Lower leg skin (tissue), 3 donors: ENCODE measurements at regions not wholly inside any gene's neighbourhood (a gene's known extent, or its start where the extent isn't known, plus 50 kb on each side); places are given as distances from the start of the nearest gene placed in this dataset.

Experiments
- POLR2A ChIP-seq, 2 donors: fragments of 450-650 bp; IDR thresholded peaks; one replicate each; pipeline ENCODE4 v1.6.1; 2016 to 2017; ENCODE audit warnings: antibody characterized with exemption in 2 of 2, mild to moderate bottlenecking in 1 of 2, moderate library complexity in 1 of 2
- TF ChIP-seq, protein P1 (sequence below), 3 donors: fragments of 450-650 bp; IDR thresholded peaks; one replicate each; pipeline ENCODE4 v1.5.1; 2016; ENCODE audit warnings: antibody characterized with exemption in 3 of 3, mild to moderate bottlenecking in 3 of 3, moderate library complexity in 2 of 3

DNA sequence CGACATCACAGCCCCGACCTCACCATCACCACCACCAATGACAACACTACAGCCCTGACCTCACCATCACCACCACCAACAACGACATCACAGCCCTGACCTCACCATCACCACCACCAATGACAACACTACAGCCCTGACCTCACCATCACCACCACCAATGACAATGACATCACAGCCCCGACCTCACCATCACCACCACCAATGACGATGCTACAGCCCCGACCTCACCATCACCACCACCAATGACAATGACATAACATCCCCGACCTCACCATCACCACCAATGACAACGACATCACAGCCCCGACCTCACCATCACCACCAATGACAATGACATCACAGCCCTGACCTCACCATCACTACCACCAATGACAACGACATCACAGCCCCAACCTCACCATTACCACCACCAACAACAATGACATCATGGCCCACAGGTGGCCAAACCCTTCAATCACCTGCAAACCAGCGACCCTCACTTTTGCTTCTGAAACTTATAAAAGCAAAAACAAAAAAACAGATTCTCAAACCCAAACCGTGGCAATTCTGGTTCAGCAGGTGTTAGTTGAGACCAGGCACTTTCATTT lies 70.7 kb upstream of the TMEM18 start:
- TF ChIP-seq, protein P1, sequence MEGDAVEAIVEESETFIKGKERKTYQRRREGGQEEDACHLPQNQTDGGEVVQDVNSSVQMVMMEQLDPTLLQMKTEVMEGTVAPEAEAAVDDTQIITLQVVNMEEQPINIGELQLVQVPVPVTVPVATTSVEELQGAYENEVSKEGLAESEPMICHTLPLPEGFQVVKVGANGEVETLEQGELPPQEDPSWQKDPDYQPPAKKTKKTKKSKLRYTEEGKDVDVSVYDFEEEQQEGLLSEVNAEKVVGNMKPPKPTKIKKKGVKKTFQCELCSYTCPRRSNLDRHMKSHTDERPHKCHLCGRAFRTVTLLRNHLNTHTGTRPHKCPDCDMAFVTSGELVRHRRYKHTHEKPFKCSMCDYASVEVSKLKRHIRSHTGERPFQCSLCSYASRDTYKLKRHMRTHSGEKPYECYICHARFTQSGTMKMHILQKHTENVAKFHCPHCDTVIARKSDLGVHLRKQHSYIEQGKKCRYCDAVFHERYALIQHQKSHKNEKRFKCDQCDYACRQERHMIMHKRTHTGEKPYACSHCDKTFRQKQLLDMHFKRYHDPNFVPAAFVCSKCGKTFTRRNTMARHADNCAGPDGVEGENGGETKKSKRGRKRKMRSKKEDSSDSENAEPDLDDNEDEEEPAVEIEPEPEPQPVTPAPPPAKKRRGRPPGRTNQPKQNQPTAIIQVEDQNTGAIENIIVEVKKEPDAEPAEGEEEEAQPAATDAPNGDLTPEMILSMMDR (IDR thresholded peaks at IDR 0.05) = no peak
- no peak for TF ChIP-seq POLR2A (IDR thresholded peaks at IDR 0.05)
